GM12878 (cell line): ENCODE measurements at regions not wholly inside any gene's neighbourhood (a gene's known extent, or its start where the extent isn't known, plus 50 kb on each side); places are given as distances from the start of the nearest gene placed in this dataset.

ENCODE experiments used
- BHLHE40 ChIP-seq, 2 experiments: fragments of 450-650 bp in 1 of 2; IDR thresholded peaks; 2 replicates each; pipeline ENCODE4 v1.6.1; 2011 to 2017; ENCODE audit warnings: low read depth in 2 of 2, borderline replicate concordance in 1 of 2, improper control_type of control experiment in 1 of 2, low read length in 1 of 2, mild to moderate bottlenecking in 1 of 2
- CHD2 ChIP-seq: IDR thresholded peaks from 2 replicates; pipeline ENCODE4 v1.6.1; 2011; ENCODE audit warnings: low read depth, low read length, improper control_type of control experiment, borderline replicate concordance
- CHD4 ChIP-seq: fragments of 200-600 bp; sonication (generic); IDR thresholded peaks from 2 replicates; pipeline ENCODE4 v1.6.1; 2016; ENCODE audit warnings: mild to moderate bottlenecking
- CREB1 ChIP-seq: IDR thresholded peaks from 2 replicates; pipeline ENCODE4 v1.6.1; 2012; ENCODE audit warnings: low read depth, mild to moderate bottlenecking, inconsistent platforms
- EP300 ChIP-seq, 2 experiments: fragments of 150-350 bp in 1 of 2; IDR thresholded peaks; 2 replicates each; pipeline ENCODE4 v1.6.1; 2011 to 2012; ENCODE audit warnings: low read depth in 2 of 2, low read length in 2 of 2, borderline replicate concordance in 1 of 2, improper control_type of control experiment in 1 of 2, inconsistent platforms in 1 of 2; ENCODE audit not compliant: control insufficient read depth in 1 of 2
- POLR2A ChIP-seq: IDR thresholded peaks from 2 replicates; pipeline ENCODE4 v1.6.1; 2011; ENCODE audit warnings: low read depth, mild to moderate bottlenecking, low read length
- SIN3A ChIP-seq: IDR thresholded peaks from 2 replicates; pipeline ENCODE4 v1.6.1; 2012; ENCODE audit warnings: low read depth, low read length, improper control_type of control experiment
- SREBF2 ChIP-seq: IDR thresholded peaks from 2 replicates; pipeline ENCODE4 v1.6.1; 2012; ENCODE audit warnings: mild to moderate bottlenecking, low read length
- TF ChIP-seq, protein P1 (sequence below), 3 experiments: IDR thresholded peaks in 2 of 3; conservative IDR thresholded peaks in 1 of 3; 2 replicates each; pipeline ENCODE4 v1.5.1; 2011; ENCODE audit warnings: low read depth in 3 of 3, low read length in 3 of 3, mild to moderate bottlenecking in 3 of 3, control low read depth in 2 of 3, moderate library complexity in 2 of 3, inconsistent platforms in 1 of 3, mixed read lengths in 1 of 3; ENCODE audit not compliant: control insufficient read depth in 2 of 3, insufficient read depth in 1 of 3; ENCODE audit errors: extremely low read depth in 1 of 3

GRCh38 chr4:29540439-29541102 is 1179.6 kb upstream of the PCDH7 start:
- TF ChIP-seq CHD4 = no peak
- TF ChIP-seq CREB1 = no peak
- TF ChIP-seq EP300 (IDR thresholded peaks at IDR 0.05; ENCODE audit: borderline replicate concordance in 1 of 2, control insufficient read depth in 1 of 2, low read depth in 2 of 2, low read length in 2 of 2) = no peak
- no peak for TF ChIP-seq CHD2
- TF ChIP-seq SREBF2 = no peak
- TF ChIP-seq, protein P1, sequence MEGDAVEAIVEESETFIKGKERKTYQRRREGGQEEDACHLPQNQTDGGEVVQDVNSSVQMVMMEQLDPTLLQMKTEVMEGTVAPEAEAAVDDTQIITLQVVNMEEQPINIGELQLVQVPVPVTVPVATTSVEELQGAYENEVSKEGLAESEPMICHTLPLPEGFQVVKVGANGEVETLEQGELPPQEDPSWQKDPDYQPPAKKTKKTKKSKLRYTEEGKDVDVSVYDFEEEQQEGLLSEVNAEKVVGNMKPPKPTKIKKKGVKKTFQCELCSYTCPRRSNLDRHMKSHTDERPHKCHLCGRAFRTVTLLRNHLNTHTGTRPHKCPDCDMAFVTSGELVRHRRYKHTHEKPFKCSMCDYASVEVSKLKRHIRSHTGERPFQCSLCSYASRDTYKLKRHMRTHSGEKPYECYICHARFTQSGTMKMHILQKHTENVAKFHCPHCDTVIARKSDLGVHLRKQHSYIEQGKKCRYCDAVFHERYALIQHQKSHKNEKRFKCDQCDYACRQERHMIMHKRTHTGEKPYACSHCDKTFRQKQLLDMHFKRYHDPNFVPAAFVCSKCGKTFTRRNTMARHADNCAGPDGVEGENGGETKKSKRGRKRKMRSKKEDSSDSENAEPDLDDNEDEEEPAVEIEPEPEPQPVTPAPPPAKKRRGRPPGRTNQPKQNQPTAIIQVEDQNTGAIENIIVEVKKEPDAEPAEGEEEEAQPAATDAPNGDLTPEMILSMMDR (IDR thresholded peaks at IDR 0.05 in 2 of 3, conservative IDR thresholded peaks at IDR 0.05 in 1 of 3; ENCODE audit: control insufficient read depth in 2 of 3, extremely low read depth in 1 of 3, insufficient read depth in 1 of 3, low read depth in 3 of 3, low read length in 3 of 3) = no peak
- no peak for TF ChIP-seq POLR2A
- TF ChIP-seq BHLHE40 (IDR thresholded peaks at IDR 0.05; ENCODE audit: borderline replicate concordance in 1 of 2, low read depth in 2 of 2, low read length in 1 of 2) = no peak
- TF ChIP-seq SIN3A = no peak
